PC-3 (cell line): ENCODE measurements at regions not wholly inside any gene's neighbourhood (a gene's known extent, or its start where the extent isn't known, plus 50 kb on each side); places are given as distances from the start of the nearest gene placed in this dataset.

Source experiments
- EZH2 ChIP-seq: fragments of 300-600 bp; sonication (generic); IDR thresholded peaks from one replicate; pipeline ENCODE4 v1.6.1; 2017; ENCODE audit warnings: antibody characterized with exemption, mild to moderate bottlenecking, low read length; ENCODE audit not compliant: unreplicated experiment
- EZH2phosphoT487 ChIP-seq: fragments of 300-600 bp; sonication (generic); IDR thresholded peaks from 2 replicates; pipeline ENCODE4 v1.6.1; 2018; ENCODE audit warnings: mild to moderate bottlenecking, antibody characterized with exemption, low read length, borderline replicate concordance
- TF ChIP-seq, protein P1 (sequence below): fragments of 300-600 bp; sonication (generic); conservative IDR thresholded peaks from 2 replicates; pipeline ENCODE4 v1.5.1; 2017; ENCODE audit warnings: antibody characterized with exemption, low read depth, mild to moderate bottlenecking, low read length

DNA sequence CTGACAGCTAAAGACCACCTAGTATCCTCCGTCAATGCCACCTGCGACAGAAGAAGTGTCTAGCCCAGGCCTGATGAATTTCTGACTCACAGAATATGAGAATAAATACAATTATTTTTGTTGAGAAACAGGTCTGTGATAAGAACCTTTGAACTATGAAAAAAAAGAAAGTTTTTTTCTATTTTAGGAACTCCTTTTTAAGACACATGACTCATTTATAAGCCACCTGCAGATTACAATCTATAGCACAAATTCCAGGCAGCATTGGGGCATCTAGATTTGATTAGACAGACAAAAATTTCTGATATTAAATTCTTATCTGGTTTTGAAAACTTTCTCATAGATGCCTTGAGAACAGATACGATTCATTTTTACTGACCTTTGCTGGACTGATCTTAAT lies 256.7 kb upstream of the LYZL1 start:
- TF ChIP-seq, protein P1, sequence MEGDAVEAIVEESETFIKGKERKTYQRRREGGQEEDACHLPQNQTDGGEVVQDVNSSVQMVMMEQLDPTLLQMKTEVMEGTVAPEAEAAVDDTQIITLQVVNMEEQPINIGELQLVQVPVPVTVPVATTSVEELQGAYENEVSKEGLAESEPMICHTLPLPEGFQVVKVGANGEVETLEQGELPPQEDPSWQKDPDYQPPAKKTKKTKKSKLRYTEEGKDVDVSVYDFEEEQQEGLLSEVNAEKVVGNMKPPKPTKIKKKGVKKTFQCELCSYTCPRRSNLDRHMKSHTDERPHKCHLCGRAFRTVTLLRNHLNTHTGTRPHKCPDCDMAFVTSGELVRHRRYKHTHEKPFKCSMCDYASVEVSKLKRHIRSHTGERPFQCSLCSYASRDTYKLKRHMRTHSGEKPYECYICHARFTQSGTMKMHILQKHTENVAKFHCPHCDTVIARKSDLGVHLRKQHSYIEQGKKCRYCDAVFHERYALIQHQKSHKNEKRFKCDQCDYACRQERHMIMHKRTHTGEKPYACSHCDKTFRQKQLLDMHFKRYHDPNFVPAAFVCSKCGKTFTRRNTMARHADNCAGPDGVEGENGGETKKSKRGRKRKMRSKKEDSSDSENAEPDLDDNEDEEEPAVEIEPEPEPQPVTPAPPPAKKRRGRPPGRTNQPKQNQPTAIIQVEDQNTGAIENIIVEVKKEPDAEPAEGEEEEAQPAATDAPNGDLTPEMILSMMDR: no peak
- TF ChIP-seq EZH2 (no peak), EZH2phosphoT487 (no peak)
